Hepatocyte (in vitro differentiated cells): ENCODE measurements at regions not wholly inside any gene's neighbourhood (a gene's known extent, or its start where the extent isn't known, plus 50 kb on each side); places are given as distances from the start of the nearest gene placed in this dataset.

Experiments
- DNase-seq: peaks from one replicate; pipeline ENCODE4 v3.0.0-alpha.2; 2016; ENCODE audit warnings: low spot score
- H2AFZ ChIP-seq: fragments of 200-600 bp; sonication (generic); 2 replicates; pipeline ENCODE4 v1.6.0; 2016; ENCODE audit warnings: antibody characterized with exemption, mild to moderate bottlenecking
- H3K27ac ChIP-seq: fragments of 200-600 bp; sonication (generic); 2 replicates; pipeline ENCODE4 v1.5.1; 2016; ENCODE audit warnings: mild to moderate bottlenecking
- H3K27me3 ChIP-seq: fragments of 200-600 bp; sonication (generic); 2 replicates; pipeline ENCODE4 v1.6.1; 2016
- H3K36me3 ChIP-seq: fragments of 200-600 bp; sonication (generic); replicated peaks from 2 replicates; pipeline ENCODE4 v1.5.1; 2016; ENCODE audit warnings: low read depth; ENCODE audit not compliant: insufficient read depth
- H3K4me1 ChIP-seq: fragments of 200-600 bp; sonication (generic); 2 replicates; pipeline ENCODE4 v1.5.1; 2016; ENCODE audit warnings: mild to moderate bottlenecking, moderate library complexity; ENCODE audit not compliant: insufficient read depth
- H3K4me2 ChIP-seq: fragments of 200-600 bp; sonication (generic); 2 replicates; pipeline ENCODE4 v1.6.0; 2016
- H3K4me3 ChIP-seq: fragments of 200-600 bp; sonication (generic); 2 replicates; pipeline ENCODE4 v1.5.1; 2016; ENCODE audit warnings: mild to moderate bottlenecking
- H3K79me2 ChIP-seq: fragments of 200-600 bp; sonication (generic); 2 replicates; pipeline ENCODE4 v1.6.0; 2017; ENCODE audit warnings: mild to moderate bottlenecking
- H3K9me2 ChIP-seq: fragments of 200-600 bp; sonication (generic); replicated peaks from 2 replicates; pipeline ENCODE4 v1.6.0; 2017; ENCODE audit warnings: mild to moderate bottlenecking; ENCODE audit not compliant: insufficient read depth
- H3K9me3 ChIP-seq: fragments of 200-600 bp; sonication (generic); 2 replicates; pipeline ENCODE4 v1.5.1; 2016; ENCODE audit warnings: low read depth, mild to moderate bottlenecking
- H4K20me1 ChIP-seq: fragments of 200-600 bp; sonication (generic); 2 replicates; pipeline ENCODE4 v1.6.0; 2016; ENCODE audit warnings: mild to moderate bottlenecking; ENCODE audit not compliant: insufficient read depth, poor library complexity, severe bottlenecking
- EZH2 ChIP-seq: fragments of 200-600 bp; sonication (generic); IDR thresholded peaks from 2 replicates; pipeline ENCODE4 v1.6.1; 2016; ENCODE audit warnings: antibody characterized with exemption, mild to moderate bottlenecking, borderline replicate concordance
- EZH2phosphoT487 ChIP-seq: fragments of 200-600 bp; sonication (generic); IDR thresholded peaks from one replicate; pipeline ENCODE4 v1.6.1; 2018; ENCODE audit warnings: antibody characterized with exemption, mild to moderate bottlenecking, low read depth, moderate library complexity; ENCODE audit not compliant: unreplicated experiment, severe bottlenecking
- WGBS: methylation state at CpG from one replicate; pipeline ENCODE4 v1.1.6; 2016; ENCODE audit warnings: low lambda C conversion rate; ENCODE audit errors: missing lambda C conversion rate; 5-methylcytosine and 5-hydroxymethylcytosine counted together
- TF ChIP-seq, protein P1 (sequence below): fragments of 200-600 bp; sonication (generic); IDR thresholded peaks from 2 replicates; pipeline ENCODE4 v1.5.1; 2016; ENCODE audit warnings: antibody characterized with exemption, mild to moderate bottlenecking; ENCODE audit not compliant: poor library complexity

DNA sequence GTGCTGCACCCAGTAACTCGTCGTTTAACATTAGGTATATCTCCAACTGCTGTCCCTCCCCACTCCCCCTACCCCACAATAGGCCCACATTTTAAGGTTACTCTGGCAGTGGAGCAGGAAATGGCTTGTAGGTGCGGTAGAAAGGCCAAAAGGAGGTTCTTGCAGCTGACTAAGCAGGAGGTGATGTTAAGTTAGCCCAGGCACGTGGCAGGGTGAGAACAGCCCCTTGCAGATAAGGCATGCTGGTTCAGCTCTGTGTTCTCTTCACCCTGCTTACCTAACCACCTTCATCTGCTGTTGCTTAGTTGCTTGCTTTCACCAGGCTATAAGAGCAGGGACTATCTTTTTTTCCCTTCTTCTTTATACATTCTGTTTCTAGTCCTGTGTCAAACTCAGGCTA lies 1082.8 kb upstream of the RBFOX1 start:
- Histone ChIP-seq H3K9me3 (no peaks in the 10 kb centered on the region), H3K27me3 (no peaks in the 10 kb centered on the region), H4K20me1 (no peaks in the 10 kb centered on the region), H3K79me2 (no peaks in the 10 kb centered on the region), H3K36me3 (no peaks in the 10 kb centered on the region), H2AFZ (no peak overlapping the region), H3K27ac (no peak overlapping the region), H3K4me3 (no peak overlapping the region), H3K4me2 (no peak overlapping the region), H3K4me1 (no peaks in the 10 kb centered on the region), H3K9me2 (no peaks in the 10 kb centered on the region)
- 57% methylated on average over 4 of the region's 4 CpGs for WGBS
- no peak for DNase-seq
- no peak for TF ChIP-seq EZH2phosphoT487
- no peak for TF ChIP-seq EZH2
- TF ChIP-seq, protein P1, sequence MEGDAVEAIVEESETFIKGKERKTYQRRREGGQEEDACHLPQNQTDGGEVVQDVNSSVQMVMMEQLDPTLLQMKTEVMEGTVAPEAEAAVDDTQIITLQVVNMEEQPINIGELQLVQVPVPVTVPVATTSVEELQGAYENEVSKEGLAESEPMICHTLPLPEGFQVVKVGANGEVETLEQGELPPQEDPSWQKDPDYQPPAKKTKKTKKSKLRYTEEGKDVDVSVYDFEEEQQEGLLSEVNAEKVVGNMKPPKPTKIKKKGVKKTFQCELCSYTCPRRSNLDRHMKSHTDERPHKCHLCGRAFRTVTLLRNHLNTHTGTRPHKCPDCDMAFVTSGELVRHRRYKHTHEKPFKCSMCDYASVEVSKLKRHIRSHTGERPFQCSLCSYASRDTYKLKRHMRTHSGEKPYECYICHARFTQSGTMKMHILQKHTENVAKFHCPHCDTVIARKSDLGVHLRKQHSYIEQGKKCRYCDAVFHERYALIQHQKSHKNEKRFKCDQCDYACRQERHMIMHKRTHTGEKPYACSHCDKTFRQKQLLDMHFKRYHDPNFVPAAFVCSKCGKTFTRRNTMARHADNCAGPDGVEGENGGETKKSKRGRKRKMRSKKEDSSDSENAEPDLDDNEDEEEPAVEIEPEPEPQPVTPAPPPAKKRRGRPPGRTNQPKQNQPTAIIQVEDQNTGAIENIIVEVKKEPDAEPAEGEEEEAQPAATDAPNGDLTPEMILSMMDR: no peak

DNA sequence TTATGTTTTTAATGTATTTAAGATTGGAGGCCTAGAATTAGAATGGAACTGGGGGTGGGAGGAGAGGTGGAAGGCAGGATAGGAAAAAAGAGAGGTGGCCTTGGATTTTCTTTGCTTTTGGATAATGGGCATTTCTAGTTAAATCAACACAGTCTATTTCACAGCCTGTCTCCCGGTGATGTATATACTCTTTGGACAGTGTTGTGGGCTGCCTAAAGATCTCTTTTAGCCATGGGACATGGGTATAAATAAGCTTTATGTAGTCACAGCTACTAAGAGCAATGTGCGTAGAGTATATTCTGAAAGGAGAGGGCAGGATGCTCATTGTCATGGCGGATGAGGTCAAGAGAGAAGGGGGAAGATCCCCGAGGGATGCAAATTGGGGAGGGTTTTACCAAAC lies 1084.4 kb upstream of the RBFOX1 start:
- WGBS: 92% methylated on average over 4 of the region's 4 CpGs
- no peaks in the 10 kb centered on the region for H3K27me3 ChIP-seq
- no peaks in the 10 kb centered on the region for H3K9me3 ChIP-seq

DNA sequence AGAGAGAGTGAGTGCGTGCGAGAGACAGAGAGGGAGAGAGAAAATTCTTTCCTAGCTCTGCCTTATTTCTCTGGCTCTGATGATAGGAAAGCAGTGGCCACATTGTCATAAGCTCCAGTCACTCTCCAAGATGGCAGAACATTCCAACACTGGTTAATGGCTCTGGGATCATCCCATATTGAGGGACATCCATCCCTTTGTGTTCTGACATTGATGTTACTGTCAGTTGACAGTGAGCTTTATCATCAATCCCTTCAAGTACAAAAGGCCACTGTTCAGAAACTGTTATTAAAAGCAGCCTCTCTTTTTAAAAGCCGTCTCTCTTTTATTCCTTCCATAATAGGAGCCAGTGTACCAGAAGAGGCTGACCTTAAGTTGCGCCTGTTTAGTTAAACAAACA lies 1084.9 kb upstream of the RBFOX1 start:
- Histone ChIP-seq H3K27me3 (no peaks in the 10 kb centered on the region), H3K4me3 (no peak overlapping the region), H3K27ac (no peak overlapping the region), H3K9me2 (no peaks in the 10 kb centered on the region), H4K20me1 (no peaks in the 10 kb centered on the region), H2AFZ (no peak overlapping the region), H3K79me2 (no peaks in the 10 kb centered on the region), H3K4me2 (no peak overlapping the region), H3K4me1 (no peaks in the 10 kb centered on the region), H3K36me3 (no peaks in the 10 kb centered on the region), H3K9me3 (no peaks in the 10 kb centered on the region)
- DNase-seq: no peak
- TF ChIP-seq EZH2phosphoT487 (no peak), EZH2 (no peak)
- TF ChIP-seq, protein P1: no peak
- 95% methylated on average over 4 of the region's 4 CpGs for WGBS

More for the DNA sequence above, 1084.4 kb upstream of the RBFOX1 start:
- no peaks in the 10 kb centered on the region for H3K4me1 ChIP-seq
- no peaks in the 10 kb centered on the region for H3K36me3 ChIP-seq
- no peaks in the 10 kb centered on the region for H3K79me2 ChIP-seq
- no peak overlapping the region for H3K4me2 ChIP-seq
- no peak overlapping the region for H3K27ac ChIP-seq
- no peak for DNase-seq
- H3K4me3 ChIP-seq: no peak overlapping the region
- H4K20me1 ChIP-seq: no peaks in the 10 kb centered on the region
- H3K9me2 ChIP-seq: no peaks in the 10 kb centered on the region
- H2AFZ ChIP-seq: no peak overlapping the region
- no peak for TF ChIP-seq EZH2

DNA sequence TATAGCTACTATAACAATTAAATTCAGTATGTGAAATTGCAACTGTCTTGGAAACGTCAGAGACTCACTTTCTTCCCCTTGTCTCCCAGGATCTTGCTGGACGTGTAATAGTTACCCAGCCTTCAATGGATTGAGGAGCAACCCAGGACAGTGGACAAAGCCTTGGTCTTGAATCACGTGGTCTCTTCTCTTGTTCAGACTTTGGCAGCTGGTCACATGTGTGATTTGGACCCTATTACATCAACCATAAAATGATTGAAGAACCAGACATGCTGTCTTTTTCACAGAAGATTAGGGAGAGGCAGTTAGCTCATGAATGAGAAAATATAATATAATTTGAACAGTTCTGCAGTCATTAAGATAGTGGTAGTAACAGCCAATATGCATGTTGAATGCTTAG lies 1085.5 kb upstream of the RBFOX1 start:
- Histone ChIP-seq H3K9me3 (no peaks in the 10 kb centered on the region), H3K27ac (no peak overlapping the region), H3K36me3 (no peaks in the 10 kb centered on the region), H4K20me1 (no peaks in the 10 kb centered on the region), H3K4me2 (no peak overlapping the region), H3K27me3 (no peaks in the 10 kb centered on the region), H3K9me2 (no peaks in the 10 kb centered on the region), H3K4me3 (no peak overlapping the region), H3K79me2 (no peaks in the 10 kb centered on the region), H3K4me1 (no peaks in the 10 kb centered on the region), H2AFZ (no peak overlapping the region)
- DNase-seq: no peak
- WGBS: 76% methylated on average over 3 of the region's 3 CpGs
- TF ChIP-seq, protein P1: no peak
- no peak for TF ChIP-seq EZH2phosphoT487
- no peak for TF ChIP-seq EZH2
